T-cell (primary cell): ENCODE measurements at regions not wholly inside any gene's neighbourhood (a gene's known extent, or its start where the extent isn't known, plus 50 kb on each side); places are given as distances from the start of the nearest gene placed in this dataset.
"Not testable (repeated sequence)": the region's sequence is repeated elsewhere in the genome, so short reads cannot be mapped to it uniquely, and the experiment has no call there.

Experiments used
- ATAC-seq, 4 experiments: fragments of 200-7000 bp in 3 of 4; fragments of 150-1000 bp in 1 of 4; cut with Tn5 transposase; replicated peaks in 1 of 4; 1 replicate in 3 of 4; 2 replicates in 1 of 4; pipeline ENCODE4 v1.10.0; 2021; ENCODE audit warnings: moderate library complexity in 3 of 4, mild to moderate bottlenecking in 2 of 4, moderate number of reproducible peaks in 1 of 4
- CTCF ChIA-PET, 2 donors: fragments of 300-600 bp; sonication (Branson Sonifier 250); formaldehyde crosslinking; loops; one replicate each; lab custom pipeline; 2022; ENCODE audit warnings: antibody characterized with exemption in 2 of 2; lab: Charles Lee
- POLR2A ChIA-PET, 2 donors: fragments of 300-600 bp; sonication (Branson Sonifier 250); formaldehyde crosslinking; loops; one replicate each; lab custom pipeline; 2022; ENCODE audit warnings: antibody characterized with exemption in 2 of 2; lab: Charles Lee
- DNase-seq, 35 experiments: peaks; one replicate each; pipeline versions ENCODE4 v3.0.0 to v3.0.0-alpha.2; 2013 to 2023
- H3K27ac ChIP-seq: one replicate; pipeline ENCODE4 v1.5.1; 2013; ENCODE audit warnings: low read length
- H3K27me3 ChIP-seq, 2 experiments: replicated peaks in 1 of 2; 1 replicate in 1 of 2; 2 replicates in 1 of 2; pipeline versions ENCODE4 v1.6.1 to v1.7.0; 2013; ENCODE audit warnings: low read length in 1 of 2, mixed read lengths in 1 of 2; ENCODE audit not compliant: control insufficient read depth in 2 of 2, insufficient read depth in 2 of 2; ENCODE audit errors: extremely low read depth in 1 of 2
- H3K36me3 ChIP-seq, 2 donors: 1 replicate in 1 of 2; 2 replicates in 1 of 2; pipeline versions ENCODE4 v1.6.1 to v1.7.0; 2013; ENCODE audit warnings: low read length in 1 of 2; ENCODE audit not compliant: control insufficient read depth in 2 of 2, insufficient read depth in 1 of 2; ENCODE audit errors: extremely low read depth in 1 of 2
- H3K4me1 ChIP-seq, 2 experiments: 1 replicate in 1 of 2; 2 replicates in 1 of 2; pipeline versions ENCODE4 v1.6.1 to v1.7.0; 2013; ENCODE audit warnings: low read length in 2 of 2, mixed read lengths in 1 of 2; ENCODE audit not compliant: insufficient read depth in 2 of 2, control insufficient read depth in 1 of 2; ENCODE audit errors: extremely low read depth in 1 of 2
- H3K4me3 ChIP-seq, 2 donors: 1 replicate in 1 of 2; 2 replicates in 1 of 2; pipeline versions ENCODE4 v1.5.1 to v1.7.0; 2013; ENCODE audit warnings: mild to moderate bottlenecking in 2 of 2, low read length in 1 of 2, moderate library complexity in 1 of 2; ENCODE audit not compliant: control insufficient read depth in 1 of 2; ENCODE audit errors: extremely low read depth in 1 of 2
- H3K9me3 ChIP-seq: 2 replicates; pipeline ENCODE4 v1.7.0; 2013
- H3K27ac Mint-ChIP-seq, 2 donors: one replicate each; pipeline ENCODE4 v1.8.0; 2020 to 2021; ENCODE audit warnings: mild to moderate bottlenecking in 2 of 2, mixed read lengths in 2 of 2
- H3K27me3 Mint-ChIP-seq, 2 donors: one replicate each; pipeline ENCODE4 v1.8.0; 2021 to 2022; ENCODE audit warnings: mixed read lengths in 2 of 2
- H3K36me3 Mint-ChIP-seq: one replicate; pipeline ENCODE4 v1.8.0; 2021; ENCODE audit warnings: mixed read lengths
- H3K4me1 Mint-ChIP-seq, 3 donors: one replicate each; pipeline ENCODE4 v1.8.0; 2020 to 2022; ENCODE audit warnings: mixed read lengths in 3 of 3, mild to moderate bottlenecking in 1 of 3
- H3K4me3 Mint-ChIP-seq, 3 donors: one replicate each; pipeline ENCODE4 v1.8.0; 2020 to 2022; ENCODE audit warnings: mild to moderate bottlenecking in 3 of 3, mixed read lengths in 3 of 3, moderate library complexity in 3 of 3
- H3K9me3 Mint-ChIP-seq, 3 donors: one replicate each; pipeline ENCODE4 v1.8.0; 2020 to 2022; ENCODE audit warnings: mixed read lengths in 3 of 3
- WGBS: methylation state at CpG from one replicate; pipeline ENCODE4 v1.1.5; 2013; ENCODE audit warnings: missing lambda C conversion rate; ENCODE audit not compliant: insufficient coverage; 5-methylcytosine and 5-hydroxymethylcytosine counted together

DNA sequence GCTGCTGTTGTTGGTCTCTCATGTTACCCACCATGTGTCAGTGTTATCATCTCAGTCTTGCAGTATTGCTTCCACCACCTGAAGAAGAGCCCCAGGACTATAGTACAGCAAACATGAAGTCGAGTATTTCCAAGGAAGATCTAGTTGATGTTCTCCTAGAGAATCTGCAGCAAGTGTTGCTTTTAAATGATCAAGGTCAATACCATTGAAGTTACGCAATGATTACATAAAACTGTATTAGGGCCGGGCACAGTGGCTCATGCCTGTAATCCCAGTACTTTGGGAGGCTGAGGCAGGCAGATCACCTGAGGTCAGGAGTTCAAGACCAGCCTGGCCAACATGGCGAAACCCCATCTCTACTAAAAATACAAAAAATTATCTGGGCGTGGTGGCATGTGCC lies 173.9 kb downstream of the TJP1 start:
- POLR2A ChIA-PET, result not testable (repeated sequence)

DNA sequence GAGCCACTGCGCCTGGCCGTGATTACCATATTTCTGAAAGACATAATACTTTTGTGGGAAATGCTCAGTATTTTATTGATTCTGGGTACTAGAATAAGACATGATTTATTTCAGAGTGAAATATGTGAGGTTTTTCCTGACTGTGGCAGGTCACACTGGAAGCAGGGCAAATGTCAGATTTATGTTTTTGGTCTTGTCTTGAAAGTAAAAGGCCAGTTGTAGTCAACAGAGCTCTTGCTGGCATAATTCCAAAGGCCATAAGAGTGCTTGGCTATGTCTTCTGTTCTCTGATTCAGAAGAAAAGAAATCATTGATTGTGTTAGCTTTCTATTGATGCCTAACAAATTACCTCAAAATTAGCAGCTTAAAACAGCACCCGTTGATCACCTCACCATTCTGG lies 176.4 kb downstream of the TJP1 start:
- H3K4me3 Mint-ChIP-seq, result no peak overlapping the region

More for the DNA sequence above, 173.9 kb downstream of the TJP1 start:
- H3K27me3 ChIP-seq, H3K36me3 Mint-ChIP-seq, H3K4me3 ChIP-seq, H3K4me1 ChIP-seq, H3K27ac ChIP-seq, H3K27me3 Mint-ChIP-seq, H3K9me3 ChIP-seq, ATAC-seq, H3K36me3 ChIP-seq, H3K4me3 Mint-ChIP-seq, CTCF ChIA-PET, DNase-seq, H3K4me1 Mint-ChIP-seq, H3K27ac Mint-ChIP-seq: not testable (repeated sequence)
- peaks cover 11 to 23% (median 21%) of the 10 kb centered on the region in 3 donors for H3K9me3 Mint-ChIP-seq
- no CpG with 5 or more reads among the region's 5 CpGs for WGBS

DNA sequence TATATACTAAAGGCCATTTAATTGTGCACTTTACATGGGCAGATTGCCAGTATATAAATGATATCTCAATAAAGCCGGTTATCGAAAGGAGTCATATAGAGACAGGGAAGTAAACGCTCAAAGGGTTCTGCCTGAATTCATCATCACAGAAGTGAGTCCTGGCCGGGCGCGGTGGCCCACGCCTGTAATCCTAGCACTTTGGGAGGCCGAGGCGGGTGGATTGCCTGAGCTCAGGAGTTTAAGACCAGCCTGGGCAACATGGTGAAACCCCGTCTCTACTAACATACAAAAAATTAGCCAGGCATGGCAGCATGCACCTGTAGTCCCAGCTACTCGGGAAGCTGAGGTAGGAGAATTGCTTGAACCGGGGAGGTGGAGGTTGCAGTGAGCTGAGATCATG lies 177.9 kb downstream of the TJP1 start:
- POLR2A ChIA-PET, H3K36me3 Mint-ChIP-seq, H3K27me3 ChIP-seq, H3K27ac ChIP-seq, ATAC-seq, H3K4me3 ChIP-seq, H3K4me3 Mint-ChIP-seq, H3K4me1 Mint-ChIP-seq, DNase-seq, H3K27ac Mint-ChIP-seq, CTCF ChIA-PET, H3K4me1 ChIP-seq, H3K9me3 ChIP-seq, H3K27me3 Mint-ChIP-seq, H3K36me3 ChIP-seq: not testable (repeated sequence)
- peaks cover 16 to 26% (median 23%) of the 10 kb centered on the region in 3 donors for H3K9me3 Mint-ChIP-seq
- WGBS, result 98% methylated on average over 7 of the region's 12 CpGs

More for the DNA sequence above, 176.4 kb downstream of the TJP1 start:
- WGBS, result 80% methylated on average over 2 of the region's 3 CpGs
- no peaks in the 10 kb centered on the region for H3K27me3 ChIP-seq
- H3K27ac ChIP-seq, result no peak overlapping the region
- Mint-ChIP-seq H3K27me3 (peaks cover 0 to 4% of the 10 kb centered on the region in 2 donors), H3K27ac (no peak overlapping the region), H3K36me3 (no peaks in the 10 kb centered on the region), H3K9me3 (peaks cover 16 to 26% (median 23%) of the 10 kb centered on the region in 3 donors), H3K4me1 (no peaks in the 10 kb centered on the region)
- H3K36me3 ChIP-seq, result no peaks in the 10 kb centered on the region
- no peak for DNase-seq
- ChIA-PET CTCF (no interaction called here), POLR2A (no interaction called here)
- ATAC-seq, result no peak
- H3K9me3 ChIP-seq, result no peaks in the 10 kb centered on the region
- no peak overlapping the region for H3K4me3 ChIP-seq
- H3K4me1 ChIP-seq, result no peaks in the 10 kb centered on the region

DNA sequence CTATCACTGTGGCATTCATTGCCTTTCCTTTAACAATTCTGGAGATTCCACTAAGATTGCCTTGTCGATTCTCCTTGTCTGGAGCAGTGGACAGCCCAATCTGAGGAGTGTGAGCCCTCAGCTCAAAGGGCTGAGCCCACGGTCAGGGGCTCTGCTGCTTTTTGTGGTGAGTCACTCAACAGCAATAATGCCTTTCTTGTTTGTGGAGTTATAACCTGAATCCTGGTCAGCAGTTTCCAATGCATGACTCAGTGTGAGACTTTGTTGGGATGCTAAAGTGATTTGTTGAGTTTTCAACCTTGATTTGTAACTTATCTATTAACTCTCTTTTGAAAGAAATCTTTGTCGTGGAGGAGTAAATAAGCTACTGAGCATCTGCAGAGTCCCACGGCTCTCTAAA lies 183.5 kb downstream of the TJP1 start:
- Histone ChIP-seq H3K36me3 (no peaks in the 10 kb centered on the region), H3K27me3 (peaks cover 0 to 4% of the 10 kb centered on the region in 2 experiments), H3K4me3 (no peak overlapping the region), H3K9me3 (no peaks in the 10 kb centered on the region), H3K27ac (no peak overlapping the region), H3K4me1 (no peaks in the 10 kb centered on the region)
- ChIA-PET POLR2A (no interaction called here), CTCF (no interaction called here)
- peaks cover 0 to 5% (median 5%) of the 10 kb centered on the region in 3 donors for H3K9me3 Mint-ChIP-seq
- H3K4me1 Mint-ChIP-seq, result no peaks in the 10 kb centered on the region
- DNase-seq, result no peak
- no peaks in the 10 kb centered on the region for H3K36me3 Mint-ChIP-seq
- H3K4me3 Mint-ChIP-seq, result no peak overlapping the region
- H3K27me3 Mint-ChIP-seq, result peaks cover 9 to 13% of the 10 kb centered on the region in 2 donors
- H3K27ac Mint-ChIP-seq, result no peak overlapping the region
- ATAC-seq, result no peak
- WGBS, result 86% methylated on average over 3 of the region's 4 CpGs

DNA sequence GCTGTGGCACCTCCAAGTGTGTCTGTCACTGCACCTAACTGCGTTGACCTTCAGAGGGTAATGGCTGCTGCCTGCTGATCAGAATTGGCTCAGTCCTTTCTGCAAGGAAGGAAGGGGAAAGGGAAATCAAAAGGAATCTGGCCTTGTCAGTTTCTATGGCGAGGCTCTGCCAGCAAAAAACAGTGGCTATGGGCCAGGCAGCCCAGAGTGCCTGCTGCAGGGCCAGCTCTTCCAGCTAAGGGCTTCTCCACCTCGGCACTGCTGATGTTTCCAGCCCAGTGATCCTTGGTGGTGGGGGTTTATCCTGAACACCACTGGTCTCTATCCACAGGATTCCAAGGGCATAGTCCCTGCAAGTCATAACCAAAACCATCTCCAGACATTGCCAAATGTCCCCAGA lies 184.3 kb downstream of the TJP1 start:
- POLR2A ChIA-PET, result no interaction called here
- H3K27ac ChIP-seq, result no peak overlapping the region

DNA sequence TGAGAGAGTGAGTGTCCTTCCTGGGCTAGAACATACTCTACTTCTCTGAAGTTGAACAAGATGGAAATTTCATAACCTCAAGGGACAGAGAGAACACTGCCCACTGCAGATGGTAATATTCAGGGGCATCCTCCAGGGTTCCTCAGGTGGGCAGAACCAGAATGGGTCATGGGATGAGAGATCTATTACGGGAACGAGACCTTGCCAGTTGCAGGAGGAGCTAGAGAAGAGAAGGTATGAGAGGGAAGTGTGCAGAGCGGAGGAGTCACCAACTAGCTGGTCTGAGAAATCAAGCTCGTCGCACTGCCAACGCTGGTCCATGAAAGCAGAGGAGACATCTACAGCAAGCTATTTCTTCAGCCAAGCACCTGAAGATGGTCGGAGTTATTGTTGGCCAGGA lies 184.7 kb downstream of the TJP1 start:
- no peak for DNase-seq
- CTCF ChIA-PET, result no interaction called here
- 72% methylated on average over 6 of the region's 7 CpGs for WGBS
- Mint-ChIP-seq H3K27me3 (peaks cover 9 to 13% of the 10 kb centered on the region in 2 donors), H3K4me1 (no peaks in the 10 kb centered on the region), H3K36me3 (no peaks in the 10 kb centered on the region), H3K9me3 (no peaks in the 10 kb centered on the region), H3K4me3 (no peak overlapping the region), H3K27ac (no peak overlapping the region)
- Histone ChIP-seq H3K4me3 (no peak overlapping the region), H3K36me3 (no peaks in the 10 kb centered on the region), H3K27me3 (peaks cover 0 to 4% of the 10 kb centered on the region in 2 experiments), H3K27ac (no peak overlapping the region), H3K4me1 (no peaks in the 10 kb centered on the region), H3K9me3 (no peaks in the 10 kb centered on the region)
- no peak for ATAC-seq
- POLR2A ChIA-PET, result no interaction called here

More for the DNA sequence above, 184.3 kb downstream of the TJP1 start:
- H3K9me3 Mint-ChIP-seq, result peaks cover 0 to 2% (median 1%) of the 10 kb centered on the region in 3 donors
- peaks cover 0 to 4% of the 10 kb centered on the region in 2 experiments for H3K27me3 ChIP-seq
- CTCF ChIA-PET, result no interaction called here
- H3K27ac Mint-ChIP-seq, result no peak overlapping the region
- H3K9me3 ChIP-seq, result no peaks in the 10 kb centered on the region
- no peaks in the 10 kb centered on the region for H3K36me3 ChIP-seq
- 63% methylated on average over 2 of the region's 3 CpGs for WGBS
- H3K27me3 Mint-ChIP-seq, result peaks cover 9 to 13% of the 10 kb centered on the region in 2 donors
- no peaks in the 10 kb centered on the region for H3K4me1 Mint-ChIP-seq
- no peak overlapping the region for H3K4me3 Mint-ChIP-seq
- no peak overlapping the region for H3K4me3 ChIP-seq
- H3K36me3 Mint-ChIP-seq, result no peaks in the 10 kb centered on the region
- ATAC-seq (no peak), DNase-seq (no peak)
- H3K4me1 ChIP-seq, result no peaks in the 10 kb centered on the region

DNA sequence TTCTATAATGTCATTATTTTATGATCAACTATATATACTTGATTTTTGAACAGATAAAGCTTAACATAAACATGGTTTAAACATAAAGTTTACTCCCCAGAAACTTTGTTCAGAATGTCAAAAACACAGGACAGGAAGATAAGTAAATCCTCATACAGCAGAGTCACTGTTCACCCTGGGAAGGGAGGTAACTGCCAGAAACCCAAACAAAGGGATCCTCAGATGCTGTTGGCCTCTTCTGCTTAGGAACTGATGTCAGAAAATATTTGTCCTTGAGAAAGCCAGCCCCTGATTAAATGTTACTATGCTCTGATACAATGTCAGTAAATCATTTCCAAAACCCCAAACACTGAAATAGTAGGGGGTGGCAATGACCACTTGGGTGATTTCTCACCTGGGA lies 185.3 kb downstream of the TJP1 start:
- Histone ChIP-seq H3K36me3 (no peaks in the 10 kb centered on the region), H3K4me3 (no peak overlapping the region), H3K4me1 (no peaks in the 10 kb centered on the region), H3K27ac (no peak overlapping the region), H3K27me3 (peaks cover 0 to 4% of the 10 kb centered on the region in 2 experiments), H3K9me3 (no peaks in the 10 kb centered on the region)
- POLR2A ChIA-PET, result no interaction called here
- peaks cover 9 to 13% of the 10 kb centered on the region in 2 donors for H3K27me3 Mint-ChIP-seq
- no peak overlapping the region for H3K4me3 Mint-ChIP-seq
- DNase-seq (no peak), ATAC-seq (no peak)
- no peak overlapping the region for H3K27ac Mint-ChIP-seq
- no peaks in the 10 kb centered on the region for H3K9me3 Mint-ChIP-seq
- CTCF ChIA-PET, result no interaction called here
- H3K4me1 Mint-ChIP-seq, result no peaks in the 10 kb centered on the region
- no peaks in the 10 kb centered on the region for H3K36me3 Mint-ChIP-seq
